ENCODE measurements at regions not wholly inside any gene's neighbourhood (a gene's known extent, or its start where the extent isn't known, plus 50 kb on each side); places are given as distances from the start of the nearest gene placed in this dataset.
A peak's percentile ranks its signal among the peaks of the same experiment; 100 is the strongest.

GRCh38 chr6:67887747-67888545, 747.1 kb upstream of the ADGRB3 start:
- 100% methylated on average over 1 of the region's 17 CpGs; no CpG with 5 or more reads in 1 of the 2 donors for WGBS, 2 donors (ENCODE audit: extremely low coverage in 2 of 2, insufficient read length in 2 of 2, insufficient replicate concordance in 1 of 2)
- Histone ChIP-seq H3K18ac (ENCODE audit: low read length) (no peak overlapping the region), H3K9me3 (replicated peaks in 1 of 2; ENCODE audit: control insufficient read depth in 2 of 2, insufficient read depth in 1 of 2, low read depth in 1 of 2, low read length in 2 of 2) (no peaks in the 10 kb centered on the region), H2AFZ (ENCODE audit: low read length) (no peak overlapping the region), H2BK15ac (ENCODE audit: low read length) (no peak overlapping the region), H3K23ac (ENCODE audit: low read depth, low read length, poor library complexity) (no peak overlapping the region), H3K79me1 (ENCODE audit: low read depth, low read length) (no peaks in the 10 kb centered on the region), H2BK5ac (ENCODE audit: low read length) (no peak overlapping the region), H3K4me3 (ENCODE audit: low read length in 2 of 2) (no peak overlapping the region), H3K27me3 (ENCODE audit: control insufficient read depth in 3 of 3, insufficient read depth in 3 of 3, low read depth in 1 of 3, low read length in 3 of 3) (no peaks in the 10 kb centered on the region), H3K4me2 (ENCODE audit: insufficient read depth, low read length, poor library complexity, severe bottlenecking) (no peak overlapping the region), H2AK5ac (ENCODE audit: low read depth, low read length) (no peak overlapping the region), H4K8ac (ENCODE audit: low read depth, low read length) (no peak overlapping the region), H3K36me3 (replicated peaks in 1 of 2; ENCODE audit: control insufficient read depth in 2 of 2, insufficient read depth in 2 of 2, low read length in 2 of 2) (no peaks in the 10 kb centered on the region), H3K9ac (ENCODE audit: low read depth, low read length, poor library complexity) (no peak overlapping the region), H2BK12ac (ENCODE audit: low read length) (no peak overlapping the region), H3K4ac (ENCODE audit: low read length) (no peak overlapping the region), H3K4me1 (ENCODE audit: control insufficient read depth in 2 of 2, insufficient read depth in 1 of 2, low read depth in 1 of 2, low read length in 2 of 2) (no peaks in the 10 kb centered on the region), H2BK120ac (ENCODE audit: low read depth, low read length) (no peak overlapping the region), H3K27ac (replicated peaks; ENCODE audit: low read length) (no peak overlapping the region), H3K14ac (ENCODE audit: low read length) (no peak overlapping the region), H4K91ac (ENCODE audit: low read depth, low read length, poor library complexity) (no peak overlapping the region)
- DNase-seq (ENCODE audit: low spot score) = no peak

- WGBS, 2 donors (ENCODE audit: extremely low coverage in 2 of 2, insufficient read length in 2 of 2, insufficient replicate concordance in 1 of 2) = no CpG with 5 or more reads among the region's 4 CpGs
- Histone ChIP-seq H2BK12ac (ENCODE audit: low read length) (no peak overlapping the region), H4K91ac (ENCODE audit: low read depth, low read length, poor library complexity) (no peak overlapping the region), H3K79me1 (ENCODE audit: low read depth, low read length) (no peaks in the 10 kb centered on the region), H2BK5ac (ENCODE audit: low read length) (no peak overlapping the region), H3K9ac (ENCODE audit: low read depth, low read length, poor library complexity) (no peak overlapping the region), H3K4me2 (ENCODE audit: insufficient read depth, low read length, poor library complexity, severe bottlenecking) (no peak overlapping the region), H3K4me1 (ENCODE audit: control insufficient read depth in 2 of 2, insufficient read depth in 1 of 2, low read depth in 1 of 2, low read length in 2 of 2) (no peaks in the 10 kb centered on the region), H2AK5ac (ENCODE audit: low read depth, low read length) (no peak overlapping the region), H3K23ac (ENCODE audit: low read depth, low read length, poor library complexity) (no peak overlapping the region), H2AFZ (ENCODE audit: low read length) (no peak overlapping the region), H4K8ac (ENCODE audit: low read depth, low read length) (no peak overlapping the region), H2BK120ac (ENCODE audit: low read depth, low read length) (no peak overlapping the region), H3K27me3 (ENCODE audit: control insufficient read depth in 3 of 3, insufficient read depth in 3 of 3, low read depth in 1 of 3, low read length in 3 of 3) (no peaks in the 10 kb centered on the region), H3K27ac (replicated peaks; ENCODE audit: low read length) (no peak overlapping the region), H2BK15ac (ENCODE audit: low read length) (no peak overlapping the region), H3K18ac (ENCODE audit: low read length) (no peak overlapping the region), H3K14ac (ENCODE audit: low read length) (no peak overlapping the region), H3K4me3 (ENCODE audit: low read length in 2 of 2) (no peak overlapping the region), H3K36me3 (replicated peaks in 1 of 2; ENCODE audit: control insufficient read depth in 2 of 2, insufficient read depth in 2 of 2, low read length in 2 of 2) (no peaks in the 10 kb centered on the region), H3K9me3 (replicated peaks in 1 of 2; ENCODE audit: control insufficient read depth in 2 of 2, insufficient read depth in 1 of 2, low read depth in 1 of 2, low read length in 2 of 2) (no peaks in the 10 kb centered on the region), H3K4ac (ENCODE audit: low read length) (no peak overlapping the region)
- DNase-seq (ENCODE audit: low spot score) = no peak
Observed at GRCh38 chr6:67887419-67887746, 747.7 kb upstream of the ADGRB3 start.

- no peak overlapping the region for H3K23ac ChIP-seq (ENCODE audit: low read depth, low read length, poor library complexity)
- H3K9ac ChIP-seq (ENCODE audit: low read depth, low read length, poor library complexity) = no peak overlapping the region
- no peak overlapping the region for H2AFZ ChIP-seq (ENCODE audit: low read length)
- H2BK15ac ChIP-seq (ENCODE audit: low read length) = no peak overlapping the region
- H3K18ac ChIP-seq (ENCODE audit: low read length) = no peak overlapping the region
- H3K36me3 ChIP-seq (replicated peaks in 1 of 2; ENCODE audit: control insufficient read depth in 2 of 2, insufficient read depth in 2 of 2, low read length in 2 of 2) = no peaks in the 10 kb centered on the region
- H2BK5ac ChIP-seq (ENCODE audit: low read length) = no peak overlapping the region
- no peak overlapping the region for H4K8ac ChIP-seq (ENCODE audit: low read depth, low read length)
- no peak overlapping the region for H4K91ac ChIP-seq (ENCODE audit: low read depth, low read length, poor library complexity)
- H3K27ac ChIP-seq (replicated peaks; ENCODE audit: low read length) = no peak overlapping the region
- H2AK5ac ChIP-seq (ENCODE audit: low read depth, low read length) = no peak overlapping the region
- H3K14ac ChIP-seq (ENCODE audit: low read length) = peak overlapping the region; percentile 17
- WGBS, 2 donors (ENCODE audit: extremely low coverage in 2 of 2, insufficient read length in 2 of 2, insufficient replicate concordance in 1 of 2) = no CpG with 5 or more reads among the region's 23 CpGs
- no peak overlapping the region for H2BK120ac ChIP-seq (ENCODE audit: low read depth, low read length)
- H3K4me2 ChIP-seq (ENCODE audit: insufficient read depth, low read length, poor library complexity, severe bottlenecking) = no peak overlapping the region
- no peaks in the 10 kb centered on the region for H3K4me1 ChIP-seq (ENCODE audit: control insufficient read depth in 2 of 2, insufficient read depth in 1 of 2, low read depth in 1 of 2, low read length in 2 of 2)
- no peaks in the 10 kb centered on the region for H3K79me1 ChIP-seq (ENCODE audit: low read depth, low read length)
- no peak for DNase-seq (ENCODE audit: low spot score)
- no peaks in the 10 kb centered on the region for H3K27me3 ChIP-seq (ENCODE audit: control insufficient read depth in 3 of 3, insufficient read depth in 3 of 3, low read depth in 1 of 3, low read length in 3 of 3)
- H3K9me3 ChIP-seq (replicated peaks in 1 of 2; ENCODE audit: control insufficient read depth in 2 of 2, insufficient read depth in 1 of 2, low read depth in 1 of 2, low read length in 2 of 2) = no peaks in the 10 kb centered on the region
- H2BK12ac ChIP-seq (ENCODE audit: low read length) = no peak overlapping the region
- H3K4ac ChIP-seq (ENCODE audit: low read length) = no peak overlapping the region
- H3K4me3 ChIP-seq (ENCODE audit: low read length in 2 of 2) = no peak overlapping the region
Observed at GRCh38 chr6:67886840-67887292, 748.2 kb upstream of the ADGRB3 start.

GRCh38 chr6:67886036-67886707, 748.9 kb upstream of the ADGRB3 start:
- no peak overlapping the region for H3K4me2 ChIP-seq (ENCODE audit: insufficient read depth, low read length, poor library complexity, severe bottlenecking)
- H2BK15ac ChIP-seq (ENCODE audit: low read length) = no peak overlapping the region
- no peaks in the 10 kb centered on the region for H3K9me3 ChIP-seq (replicated peaks in 1 of 2; ENCODE audit: control insufficient read depth in 2 of 2, insufficient read depth in 1 of 2, low read depth in 1 of 2, low read length in 2 of 2)

More at GRCh38 chr6:67886036-67886707, 748.9 kb upstream of the ADGRB3 start:
- DNase-seq (ENCODE audit: low spot score) = no peak
- H3K27ac ChIP-seq (replicated peaks; ENCODE audit: low read length) = no peak overlapping the region
- H3K4ac ChIP-seq (ENCODE audit: low read length) = no peak overlapping the region
- H2AFZ ChIP-seq (ENCODE audit: low read length) = no peak overlapping the region
- no peak overlapping the region for H3K23ac ChIP-seq (ENCODE audit: low read depth, low read length, poor library complexity)
- no peak overlapping the region for H4K91ac ChIP-seq (ENCODE audit: low read depth, low read length, poor library complexity)
- H4K8ac ChIP-seq (ENCODE audit: low read depth, low read length) = no peak overlapping the region
- H2BK12ac ChIP-seq (ENCODE audit: low read length) = no peak overlapping the region
- no peak overlapping the region for H2AK5ac ChIP-seq (ENCODE audit: low read depth, low read length)
- no peak overlapping the region for H3K9ac ChIP-seq (ENCODE audit: low read depth, low read length, poor library complexity)
- H3K4me3 ChIP-seq (ENCODE audit: low read length in 2 of 2) = no peak overlapping the region
- H3K36me3 ChIP-seq (replicated peaks in 1 of 2; ENCODE audit: control insufficient read depth in 2 of 2, insufficient read depth in 2 of 2, low read length in 2 of 2) = no peaks in the 10 kb centered on the region
- no peak overlapping the region for H2BK5ac ChIP-seq (ENCODE audit: low read length)
- no CpG with 5 or more reads among the region's 5 CpGs for WGBS, 2 donors (ENCODE audit: extremely low coverage in 2 of 2, insufficient read length in 2 of 2, insufficient replicate concordance in 1 of 2)
- no peak overlapping the region for H3K14ac ChIP-seq (ENCODE audit: low read length)
- no peak overlapping the region for H2BK120ac ChIP-seq (ENCODE audit: low read depth, low read length)
- no peaks in the 10 kb centered on the region for H3K79me1 ChIP-seq (ENCODE audit: low read depth, low read length)
- no peak overlapping the region for H3K18ac ChIP-seq (ENCODE audit: low read length)
- H3K27me3 ChIP-seq (ENCODE audit: control insufficient read depth in 3 of 3, insufficient read depth in 3 of 3, low read depth in 1 of 3, low read length in 3 of 3) = no peaks in the 10 kb centered on the region
- no peaks in the 10 kb centered on the region for H3K4me1 ChIP-seq (ENCODE audit: control insufficient read depth in 2 of 2, insufficient read depth in 1 of 2, low read depth in 1 of 2, low read length in 2 of 2)

Data from neuronal stem cell (in vitro differentiated cells).